Muscle of arm (tissue), 1 donor: ENCODE measurements at regions not wholly inside any gene's neighbourhood (a gene's known extent, or its start where the extent isn't known, plus 50 kb on each side); places are given as distances from the start of the nearest gene placed in this dataset.
"Not testable (repeated sequence)": the region's sequence is repeated elsewhere in the genome, so short reads cannot be mapped to it uniquely, and the experiment has no call there.

Source experiments
- DNase-seq: peaks from one replicate; pipeline ENCODE4 v3.0.0-alpha.2; 2013

GRCh38 chr5:14054965-14055963 lies 87.9 kb upstream of the TRIO start:
- no peak for DNase-seq

GRCh38 chr5:14054111-14054854 lies 88.9 kb upstream of the TRIO start:
- DNase-seq: no peak

GRCh38 chr5:14050821-14051220 lies 92.3 kb upstream of the TRIO start:
- DNase-seq: no peak

GRCh38 chr5:14048434-14048833 lies 94.7 kb upstream of the TRIO start:
- no peak for DNase-seq

- no peak for DNase-seq
These were observed 97.2 kb upstream of the DNAH5 start for GRCh38 chr5:14041528-14042192.

GRCh38 chr5:14040542-14040941 lies 96.1 kb upstream of the DNAH5 start:
- no peak for DNase-seq

GRCh38 chr5:14039576-14039975 lies 95.1 kb upstream of the DNAH5 start:
- no peak for DNase-seq

GRCh38 chr5:14039063-14039462 lies 94.6 kb upstream of the DNAH5 start:
- DNase-seq: no peak

- no peak for DNase-seq
These were observed 94.0 kb upstream of the DNAH5 start for GRCh38 chr5:14038341-14038959.

- no peak for DNase-seq
These were observed 92.5 kb upstream of the DNAH5 start for GRCh38 chr5:14036947-14037346.

GRCh38 chr5:14036514-14036913 lies 92.0 kb upstream of the DNAH5 start:
- DNase-seq: no peak

GRCh38 chr5:14035859-14036503 lies 91.5 kb upstream of the DNAH5 start:
- DNase-seq: peak; percentile 67

GRCh38 chr5:14034963-14035362 lies 90.5 kb upstream of the DNAH5 start:
- no peak for DNase-seq

GRCh38 chr5:14032918-14033317 lies 88.4 kb upstream of the DNAH5 start:
- no peak for DNase-seq

- DNase-seq: no peak
These were observed 84.6 kb upstream of the DNAH5 start for GRCh38 chr5:14028938-14029584.

GRCh38 chr5:14028188-14028587 lies 83.7 kb upstream of the DNAH5 start:
- no peak for DNase-seq

GRCh38 chr5:14025569-14026286 lies 81.2 kb upstream of the DNAH5 start:
- no peak for DNase-seq

- no peak for DNase-seq
These were observed 78.5 kb upstream of the DNAH5 start for GRCh38 chr5:14022971-14023370.

GRCh38 chr5:14020944-14021343 lies 76.5 kb upstream of the DNAH5 start:
- DNase-seq: not testable (repeated sequence)

GRCh38 chr5:14019768-14020290 lies 75.3 kb upstream of the DNAH5 start:
- no peak for DNase-seq
